Osteoblast (primary cell): ENCODE measurements at regions not wholly inside any gene's neighbourhood (a gene's known extent, or its start where the extent isn't known, plus 50 kb on each side); places are given as distances from the start of the nearest gene placed in this dataset.

Experiments
- DNase-seq: peaks from one replicate; pipeline ENCODE4 v3.0.0; 2011; ENCODE audit warnings: low spot score, mixed read lengths; ENCODE audit not compliant: insufficient read length; ENCODE audit errors: missing footprints
- H2AFZ ChIP-seq: 2 replicates; pipeline ENCODE4 v1.6.0; 2011; ENCODE audit warnings: mild to moderate bottlenecking, low read length
- H3K27ac ChIP-seq: 2 replicates; pipeline ENCODE4 v1.5.1; 2011; ENCODE audit warnings: mild to moderate bottlenecking, low read depth, low read length, moderate library complexity
- H3K27me3 ChIP-seq: 2 replicates; pipeline ENCODE4 v1.6.0; 2012; ENCODE audit warnings: mild to moderate bottlenecking, control low read depth, inconsistent platforms, low read length, moderate library complexity; ENCODE audit not compliant: insufficient read depth
- H3K36me3 ChIP-seq: 2 replicates; pipeline ENCODE4 v1.5.1; 2011; ENCODE audit warnings: mild to moderate bottlenecking, low read length, control low read depth, moderate library complexity; ENCODE audit not compliant: insufficient read depth
- H3K4me1 ChIP-seq: 2 replicates; pipeline ENCODE4 v1.5.1; 2011; ENCODE audit warnings: mild to moderate bottlenecking, low read length, control low read depth, moderate library complexity; ENCODE audit not compliant: insufficient read depth
- H3K4me2 ChIP-seq: 2 replicates; pipeline ENCODE4 v1.6.0; 2011; ENCODE audit warnings: mild to moderate bottlenecking, low read length; ENCODE audit not compliant: insufficient read depth
- H3K4me3 ChIP-seq: fragments of 200-600 bp; sonication (generic); 3 replicates; pipeline ENCODE4 v1.5.1; 2012; ENCODE audit warnings: mild to moderate bottlenecking, low read length, inconsistent platforms; ENCODE audit not compliant: insufficient read depth
- H3K79me2 ChIP-seq: 2 replicates; pipeline ENCODE4 v1.6.0; 2012; ENCODE audit warnings: mild to moderate bottlenecking, low read length, control low read depth, inconsistent platforms; ENCODE audit not compliant: insufficient read depth
- H3K9me3 ChIP-seq: 2 replicates; pipeline ENCODE4 v1.5.1; 2011; ENCODE audit warnings: low read depth, low read length, control low read depth
- H4K20me1 ChIP-seq: 2 replicates; pipeline ENCODE4 v1.6.0; 2012; ENCODE audit warnings: mild to moderate bottlenecking, low read length, control low read depth; ENCODE audit not compliant: insufficient read depth
- CTCF ChIP-seq: IDR thresholded peaks from 2 replicates; pipeline ENCODE4 v1.5.1; 2011; ENCODE audit warnings: mild to moderate bottlenecking, low read depth, low read length, moderate library complexity; ENCODE audit errors: extremely low read depth

- no peak for TF ChIP-seq CTCF
- H4K20me1 ChIP-seq, result no peaks in the 10 kb centered on the region
- DNase-seq, result no peak
- peaks cover 3% of the 10 kb centered on the region for H3K4me1 ChIP-seq
- no peak overlapping the region for H2AFZ ChIP-seq
- no peak overlapping the region for H3K27ac ChIP-seq
- no peak overlapping the region for H3K4me2 ChIP-seq
- H3K27me3 ChIP-seq, result peaks cover 5% of the 10 kb centered on the region
- H3K4me3 ChIP-seq, result no peak overlapping the region
- H3K79me2 ChIP-seq, result no peaks in the 10 kb centered on the region
- H3K9me3 ChIP-seq, result no peaks in the 10 kb centered on the region
- H3K36me3 ChIP-seq, result no peaks in the 10 kb centered on the region
Observed at GRCh38 chr6:87926072-87926471, 121.6 kb upstream of the SPACA1 start.

- peaks cover 11% of the 10 kb centered on the region for H3K27me3 ChIP-seq
- H3K36me3 ChIP-seq, result no peaks in the 10 kb centered on the region
- peaks cover 3% of the 10 kb centered on the region for H3K4me1 ChIP-seq
- no peaks in the 10 kb centered on the region for H3K79me2 ChIP-seq
- H3K4me3 ChIP-seq, result no peak overlapping the region
- no peak for TF ChIP-seq CTCF
- H4K20me1 ChIP-seq, result no peaks in the 10 kb centered on the region
- H3K4me2 ChIP-seq, result no peak overlapping the region
- H3K9me3 ChIP-seq, result no peaks in the 10 kb centered on the region
- H2AFZ ChIP-seq, result no peak overlapping the region
- no peak overlapping the region for H3K27ac ChIP-seq
- DNase-seq, result no peak
Observed at GRCh38 chr6:87925373-87926060, 122.1 kb upstream of the SPACA1 start.

- no peak for TF ChIP-seq CTCF
- H2AFZ ChIP-seq, result no peak overlapping the region
- H3K27ac ChIP-seq, result no peak overlapping the region
- H3K4me3 ChIP-seq, result no peak overlapping the region
- H3K4me1 ChIP-seq, result no peaks in the 10 kb centered on the region
- no peaks in the 10 kb centered on the region for H3K79me2 ChIP-seq
- no peaks in the 10 kb centered on the region for H3K36me3 ChIP-seq
- H3K4me2 ChIP-seq, result no peak overlapping the region
- DNase-seq, result no peak
- H3K27me3 ChIP-seq, result peaks cover 28% of the 10 kb centered on the region
- no peaks in the 10 kb centered on the region for H4K20me1 ChIP-seq
- H3K9me3 ChIP-seq, result no peaks in the 10 kb centered on the region
Observed at GRCh38 chr6:87923389-87924050, 124.1 kb upstream of the SPACA1 start.

- Histone ChIP-seq H4K20me1 (no peaks in the 10 kb centered on the region), H3K36me3 (no peaks in the 10 kb centered on the region), H3K9me3 (no peaks in the 10 kb centered on the region), H3K4me1 (no peaks in the 10 kb centered on the region), H3K27ac (no peak overlapping the region), H2AFZ (no peak overlapping the region), H3K4me3 (no peak overlapping the region), H3K27me3 (peaks cover 30% of the 10 kb centered on the region), H3K79me2 (no peaks in the 10 kb centered on the region), H3K4me2 (no peak overlapping the region)
- no peak for DNase-seq
- TF ChIP-seq CTCF, result no peak
Observed at GRCh38 chr6:87922947-87923330, 124.7 kb upstream of the SPACA1 start.
